Stimulated activated naive CD8-positive, alpha-beta T cell treated with anti-CD3 and anti-CD28 coated beads, Interleukin-15, amount 100 ng/mL, for 72 hours (primary cell): ENCODE measurements at regions not wholly inside any gene's neighbourhood (a gene's known extent, or its start where the extent isn't known, plus 50 kb on each side); places are given as distances from the start of the nearest gene placed in this dataset.
"Not testable (repeated sequence)": the region's sequence is repeated elsewhere in the genome, so short reads cannot be mapped to it uniquely, and the experiment has no call there.

Experiments used
- ATAC-seq: fragments of 150-1000 bp; cut with Tn5 transposase; 2 replicates; pipeline ENCODE4 v1.10.0; 2021; ENCODE audit warnings: mild to moderate bottlenecking, moderate library complexity
- DNase-seq, 2 donors: peaks; one replicate each; pipeline ENCODE4 v3.0.0; 2021 to 2022
- H3K27ac Mint-ChIP-seq, 2 donors: one replicate each; pipeline ENCODE4 v1.8.0; 2022; ENCODE audit warnings: mild to moderate bottlenecking in 2 of 2, mixed read lengths in 2 of 2, moderate library complexity in 2 of 2
- H3K27me3 Mint-ChIP-seq: one replicate; pipeline ENCODE4 v1.8.0; 2022; ENCODE audit warnings: mixed read lengths
- H3K4me1 Mint-ChIP-seq: one replicate; pipeline ENCODE4 v1.8.0; 2022; ENCODE audit warnings: mild to moderate bottlenecking, mixed read lengths
- H3K4me3 Mint-ChIP-seq, 2 donors: one replicate each; pipeline ENCODE4 v1.8.0; 2022; ENCODE audit warnings: mild to moderate bottlenecking in 2 of 2, mixed read lengths in 2 of 2, moderate library complexity in 1 of 2
- H3K9me3 Mint-ChIP-seq, 2 donors: one replicate each; pipeline ENCODE4 v1.8.0; 2022; ENCODE audit warnings: mixed read lengths in 2 of 2

- no peak overlapping the region for H3K27ac Mint-ChIP-seq
- H3K9me3 Mint-ChIP-seq = no peaks in the 10 kb centered on the region
- no peaks in the 10 kb centered on the region for H3K4me1 Mint-ChIP-seq
- no peak for ATAC-seq
- H3K27me3 Mint-ChIP-seq = no peaks in the 10 kb centered on the region
- DNase-seq = no peak
- H3K4me3 Mint-ChIP-seq = no peak overlapping the region
Measured at GRCh38 chr6:140494321-140495108, 1120.1 kb upstream of the CITED2 start.

- H3K27me3 Mint-ChIP-seq, H3K27ac Mint-ChIP-seq, H3K4me3 Mint-ChIP-seq, DNase-seq, H3K4me1 Mint-ChIP-seq, ATAC-seq, H3K9me3 Mint-ChIP-seq: not testable (repeated sequence)
Measured at GRCh38 chr6:140493470-140493869, 1119.0 kb upstream of the CITED2 start.

GRCh38 chr6:140490081-140490480 is 1115.6 kb upstream of the CITED2 start:
- no peak for DNase-seq
- Mint-ChIP-seq H3K9me3 (no peaks in the 10 kb centered on the region), H3K27me3 (no peaks in the 10 kb centered on the region), H3K27ac (no peak overlapping the region), H3K4me1 (no peaks in the 10 kb centered on the region), H3K4me3 (no peak overlapping the region)
- no peak for ATAC-seq

GRCh38 chr6:140487586-140487985 is 1113.1 kb upstream of the CITED2 start:
- Mint-ChIP-seq H3K27me3 (no peaks in the 10 kb centered on the region), H3K4me1 (no peaks in the 10 kb centered on the region), H3K9me3 (no peaks in the 10 kb centered on the region), H3K4me3 (no peak overlapping the region), H3K27ac (no peak overlapping the region)
- ATAC-seq (no peak), DNase-seq (no peak)

- Mint-ChIP-seq H3K4me1 (no peaks in the 10 kb centered on the region), H3K9me3 (no peaks in the 10 kb centered on the region), H3K4me3 (no peak overlapping the region), H3K27me3 (no peaks in the 10 kb centered on the region), H3K27ac (no peak overlapping the region)
- ATAC-seq (no peak), DNase-seq (no peak)
Measured at GRCh38 chr6:140486450-140487361, 1112.3 kb upstream of the CITED2 start.

- Mint-ChIP-seq H3K27me3 (no peaks in the 10 kb centered on the region), H3K9me3 (no peaks in the 10 kb centered on the region), H3K4me1 (no peaks in the 10 kb centered on the region), H3K4me3 (no peak overlapping the region), H3K27ac (no peak overlapping the region)
- no peak for DNase-seq
- no peak for ATAC-seq
Measured at GRCh38 chr6:140485740-140486449, 1111.4 kb upstream of the CITED2 start.

- ATAC-seq = no peak
- Mint-ChIP-seq H3K27ac (no peak overlapping the region), H3K4me3 (no peak overlapping the region), H3K27me3 (no peaks in the 10 kb centered on the region), H3K9me3 (no peaks in the 10 kb centered on the region), H3K4me1 (no peaks in the 10 kb centered on the region)
- DNase-seq = no peak
Measured at GRCh38 chr6:140480852-140481251, 1106.4 kb upstream of the CITED2 start.

GRCh38 chr6:140478631-140479030 is 1104.2 kb upstream of the CITED2 start:
- DNase-seq (no peak), ATAC-seq (no peak)
- Mint-ChIP-seq H3K4me1 (no peaks in the 10 kb centered on the region), H3K27me3 (no peaks in the 10 kb centered on the region), H3K4me3 (no peak overlapping the region), H3K27ac (no peak overlapping the region), H3K9me3 (no peaks in the 10 kb centered on the region)

GRCh38 chr6:140475086-140475485 is 1100.6 kb upstream of the CITED2 start:
- no peaks in the 10 kb centered on the region for H3K27me3 Mint-ChIP-seq
- H3K4me1 Mint-ChIP-seq = no peaks in the 10 kb centered on the region
- no peaks in the 10 kb centered on the region for H3K9me3 Mint-ChIP-seq
- H3K27ac Mint-ChIP-seq = no peak overlapping the region
- no peak for DNase-seq
- ATAC-seq = no peak
- H3K4me3 Mint-ChIP-seq = no peak overlapping the region

GRCh38 chr6:140464720-140465119 is 1090.3 kb upstream of the CITED2 start:
- H3K9me3 Mint-ChIP-seq = peaks cover 5 to 6% of the 10 kb centered on the region in 2 donors
- H3K4me1 Mint-ChIP-seq = no peaks in the 10 kb centered on the region
- H3K4me3 Mint-ChIP-seq = no peak overlapping the region
- DNase-seq (no peak), ATAC-seq (no peak)
- H3K27me3 Mint-ChIP-seq = no peaks in the 10 kb centered on the region
- H3K27ac Mint-ChIP-seq = no peak overlapping the region

GRCh38 chr6:140463312-140463710 is 1088.9 kb upstream of the CITED2 start:
- H3K4me3 Mint-ChIP-seq = no peak overlapping the region
- ATAC-seq = no peak

GRCh38 chr6:140462453-140463311 is 1088.2 kb upstream of the CITED2 start:
- Mint-ChIP-seq H3K4me3 (no peak overlapping the region), H3K4me1 (no peaks in the 10 kb centered on the region), H3K9me3 (peaks cover 5 to 6% of the 10 kb centered on the region in 2 donors), H3K27me3 (peaks cover 7% of the 10 kb centered on the region), H3K27ac (no peak overlapping the region)
- ATAC-seq = no peak
- no peak for DNase-seq

More at GRCh38 chr6:140463312-140463710, 1088.9 kb upstream of the CITED2 start:
- peaks cover 7% of the 10 kb centered on the region for H3K27me3 Mint-ChIP-seq
- peaks cover 5 to 6% of the 10 kb centered on the region in 2 donors for H3K9me3 Mint-ChIP-seq
- no peak overlapping the region for H3K27ac Mint-ChIP-seq
- no peaks in the 10 kb centered on the region for H3K4me1 Mint-ChIP-seq
- no peak for DNase-seq

GRCh38 chr6:140462076-140462452 is 1087.6 kb upstream of the CITED2 start:
- DNase-seq (no peak), ATAC-seq (no peak)
- no peaks in the 10 kb centered on the region for H3K4me1 Mint-ChIP-seq
- H3K27ac Mint-ChIP-seq = no peak overlapping the region
- peaks cover 5 to 6% of the 10 kb centered on the region in 2 donors for H3K9me3 Mint-ChIP-seq
- no peak overlapping the region for H3K4me3 Mint-ChIP-seq
- H3K27me3 Mint-ChIP-seq = peaks cover 7% of the 10 kb centered on the region

GRCh38 chr6:140460267-140460666 is 1085.8 kb upstream of the CITED2 start:
- no peak overlapping the region for H3K4me3 Mint-ChIP-seq
- ATAC-seq (no peak), DNase-seq (no peak)
- peaks cover 7% of the 10 kb centered on the region for H3K27me3 Mint-ChIP-seq
- no peaks in the 10 kb centered on the region for H3K4me1 Mint-ChIP-seq
- H3K27ac Mint-ChIP-seq = no peak overlapping the region
- H3K9me3 Mint-ChIP-seq = no peaks in the 10 kb centered on the region

GRCh38 chr6:140459209-140459608 is 1084.8 kb upstream of the CITED2 start:
- Mint-ChIP-seq H3K4me3 (no peak overlapping the region), H3K4me1 (no peaks in the 10 kb centered on the region), H3K27me3 (peaks cover 7% of the 10 kb centered on the region), H3K9me3 (no peaks in the 10 kb centered on the region), H3K27ac (no peak overlapping the region)
- DNase-seq (no peak), ATAC-seq (no peak)
